GM19238 (cell line): ENCODE measurements at regions not wholly inside any gene's neighbourhood (a gene's known extent, or its start where the extent isn't known, plus 50 kb on each side); places are given as distances from the start of the nearest gene placed in this dataset.
"Not testable (repeated sequence)": the region's sequence is repeated elsewhere in the genome, so short reads cannot be mapped to it uniquely, and the experiment has no call there.

Experiments
- DNase-seq: peaks from one replicate; pipeline ENCODE4 v3.0.0; 2011; ENCODE audit warnings: low spot score; ENCODE audit not compliant: insufficient read length

DNA sequence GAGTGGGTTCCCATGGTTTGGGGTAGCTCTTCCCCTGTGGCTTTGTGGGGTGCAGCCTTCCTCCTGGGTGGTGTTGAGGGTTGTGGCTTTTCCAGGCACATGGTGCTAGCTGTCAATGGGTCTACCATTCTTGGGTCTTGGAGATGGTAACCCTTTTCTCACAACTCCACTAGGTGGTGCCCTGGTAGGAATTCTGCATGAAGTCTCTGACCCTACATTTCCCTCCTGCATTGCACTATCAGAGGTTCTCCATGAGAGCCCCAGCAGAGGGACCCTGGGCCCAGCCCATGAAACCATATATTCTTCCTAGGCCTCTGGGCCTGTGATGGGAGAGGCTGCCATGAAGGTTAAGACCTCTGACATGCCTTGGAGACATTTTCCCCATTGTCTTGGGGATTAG, 1093.3 kb downstream of the SLC16A7 start:
- DNase-seq: no peak

DNA sequence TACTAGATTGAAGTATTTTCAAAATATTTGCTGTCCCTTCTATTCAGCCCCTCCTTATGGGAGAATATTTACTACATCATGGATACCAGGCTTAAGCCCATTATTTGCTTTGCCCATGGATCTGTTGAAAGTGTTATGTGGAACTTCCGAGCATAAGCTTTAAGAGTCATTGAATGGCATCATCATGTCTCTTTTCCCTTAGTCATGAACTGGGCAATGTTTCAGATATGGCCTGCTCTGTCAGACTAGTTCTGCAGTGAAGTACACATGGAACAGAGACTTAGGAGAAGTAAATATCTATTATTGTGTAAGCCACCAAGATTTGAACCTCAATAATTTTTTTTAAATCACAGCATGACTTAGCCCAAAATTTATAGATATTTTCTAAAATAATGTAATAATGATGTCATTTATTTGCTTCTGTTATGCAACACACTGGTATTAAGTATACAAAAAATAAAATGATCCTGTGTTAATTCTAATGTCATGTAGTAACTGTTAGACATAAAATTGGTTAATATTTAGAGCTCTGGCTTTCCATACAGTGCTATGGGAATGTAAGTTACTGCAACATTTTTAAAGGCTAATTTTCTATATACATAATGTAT, 1097.3 kb downstream of the SLC16A7 start:
- no peak for DNase-seq

DNA sequence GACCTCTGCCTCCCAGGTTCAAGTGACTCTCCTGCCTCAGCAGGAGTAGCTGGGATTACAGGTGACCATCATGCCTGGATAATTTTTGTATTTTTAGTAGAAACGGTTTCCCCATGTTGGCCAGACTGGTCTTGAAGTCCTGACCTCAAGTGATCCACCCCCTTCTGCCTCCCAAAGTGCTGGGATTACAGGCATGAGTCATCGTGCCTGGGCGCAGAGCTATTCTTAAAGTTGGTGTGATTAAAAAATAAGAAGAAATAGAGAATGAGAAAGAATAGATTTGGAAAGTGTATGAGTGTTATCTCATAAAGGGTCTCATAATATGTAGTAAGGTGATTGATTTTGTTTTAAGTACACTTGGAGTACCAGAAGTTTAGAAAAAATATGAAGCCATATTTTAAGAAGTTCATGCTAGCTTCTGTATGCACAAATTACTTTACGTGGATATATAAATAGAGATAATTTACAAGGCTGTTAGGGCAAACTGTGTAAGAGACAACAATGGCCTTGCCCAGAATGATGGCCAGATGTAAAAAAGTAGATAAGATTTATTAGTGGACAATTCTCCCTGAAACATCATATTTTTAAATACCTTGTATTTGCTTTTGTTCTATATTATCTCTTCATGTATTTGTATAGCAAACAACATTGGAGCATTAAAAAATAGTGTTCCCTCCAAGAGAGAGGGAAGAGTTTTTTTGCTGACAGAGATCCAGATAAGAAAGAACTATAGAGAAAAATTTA, 1108.5 kb downstream of the SLC16A7 start:
- no peak for DNase-seq

GRCh38 chr12:60710246-60710645, 1114.4 kb downstream of the SLC16A7 start:
- no peak for DNase-seq

DNA sequence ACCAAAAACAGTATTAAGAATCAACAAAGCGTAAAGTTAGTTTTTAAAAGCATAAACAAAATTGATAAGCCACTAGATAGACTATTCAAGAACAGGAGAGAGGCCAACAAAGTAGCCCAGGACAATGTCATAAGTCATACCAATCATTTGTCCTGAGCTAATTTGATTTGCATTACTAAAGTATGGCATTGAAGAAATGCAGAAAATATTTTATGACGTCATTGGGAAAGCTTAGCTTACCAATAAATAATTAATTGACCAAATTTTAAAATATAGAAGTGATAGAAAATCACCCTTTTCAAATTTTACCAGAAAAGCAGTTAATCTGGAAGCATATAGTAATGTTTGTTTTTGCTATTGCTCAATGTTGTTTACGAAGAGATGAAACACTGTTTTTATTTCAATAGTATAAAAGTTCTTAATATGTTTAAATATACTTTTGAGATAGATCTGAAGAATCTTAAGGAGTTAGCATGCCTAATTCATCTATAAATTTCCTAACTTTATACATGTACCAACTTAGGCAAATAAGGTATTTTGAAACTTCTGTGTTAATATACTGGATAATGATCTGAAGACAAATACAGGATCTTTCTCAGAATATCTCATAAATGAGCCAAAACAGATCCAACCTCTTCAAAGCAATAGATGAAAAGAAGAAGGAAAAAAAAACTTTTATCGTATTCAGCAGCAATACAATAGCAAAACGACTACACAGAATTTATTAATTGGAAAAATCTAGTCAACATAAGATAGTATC, 1118.5 kb downstream of the SLC16A7 start:
- DNase-seq: no peak

GRCh38 chr12:60724475-60724874, 1128.6 kb downstream of the SLC16A7 start:
- DNase-seq: no peak

GRCh38 chr12:60724984-60725383, 1129.2 kb downstream of the SLC16A7 start:
- no peak for DNase-seq

DNA sequence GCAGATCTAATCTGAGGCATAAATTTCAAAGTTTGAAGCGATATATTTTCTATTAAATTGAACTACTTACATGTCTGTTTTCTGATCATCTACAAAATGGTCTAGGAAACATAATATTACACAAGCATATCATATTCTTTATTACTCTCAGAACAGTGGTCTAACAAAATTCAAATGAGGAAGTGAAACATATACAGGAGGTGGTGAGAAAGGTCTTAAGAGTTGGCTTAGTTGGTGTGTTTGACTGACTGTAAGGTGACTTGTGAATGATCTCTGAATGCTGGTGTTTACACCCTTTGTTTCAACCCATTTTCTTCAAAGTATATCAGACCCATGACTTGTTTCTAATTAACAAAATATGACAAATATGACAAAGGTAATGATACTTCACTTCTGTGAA, 1156.8 kb downstream of the SLC16A7 start:
- DNase-seq: no peak

GRCh38 chr12:60758224-60758623, 1162.4 kb downstream of the SLC16A7 start:
- no peak for DNase-seq

DNA sequence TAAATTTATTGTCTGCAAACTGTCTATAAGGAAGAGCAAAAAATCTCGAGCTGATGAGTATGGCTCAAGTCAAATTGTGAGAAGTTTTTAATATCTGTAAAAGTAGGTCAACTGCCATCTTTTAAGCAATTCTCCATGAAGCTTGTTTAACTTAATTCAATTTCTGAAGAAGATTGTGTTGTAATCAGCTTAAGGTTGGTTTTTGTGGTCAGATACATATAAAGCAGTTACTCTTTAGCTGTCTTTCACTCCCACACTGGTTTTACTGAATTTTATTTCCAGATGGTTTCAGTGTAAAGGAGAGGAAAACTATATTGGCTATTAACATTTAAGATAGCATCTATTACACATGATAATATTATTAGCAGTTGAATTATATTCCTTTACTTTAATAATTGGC, 1165.1 kb downstream of the SLC16A7 start:
- no peak for DNase-seq

DNA sequence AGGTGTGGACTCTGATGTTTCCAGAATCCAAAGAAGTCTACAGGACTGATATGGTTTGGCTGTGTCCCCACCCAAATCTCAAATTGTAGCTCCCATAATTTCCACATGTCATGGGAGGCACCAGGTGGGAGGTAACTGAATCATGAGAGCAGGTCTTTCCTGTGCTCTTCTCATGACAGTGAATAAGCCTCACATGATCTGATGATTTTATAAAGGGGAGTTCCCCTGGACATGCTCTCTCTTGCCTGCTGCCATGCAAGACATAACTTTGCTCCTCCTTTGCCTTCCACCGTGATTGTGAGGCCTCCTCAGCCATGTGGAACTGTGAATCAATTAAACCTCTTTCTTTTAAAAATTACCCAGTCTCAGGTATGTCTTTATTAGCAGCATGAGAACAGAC, 1205.3 kb downstream of the SLC16A7 start:
- DNase-seq: not testable (repeated sequence)

- DNase-seq: no peak
Observed at GRCh38 chr12:60803147-60803546, 1207.3 kb downstream of the SLC16A7 start.

- no peak for DNase-seq
Observed at GRCh38 chr12:60805364-60805763, 1209.5 kb downstream of the SLC16A7 start.

DNA sequence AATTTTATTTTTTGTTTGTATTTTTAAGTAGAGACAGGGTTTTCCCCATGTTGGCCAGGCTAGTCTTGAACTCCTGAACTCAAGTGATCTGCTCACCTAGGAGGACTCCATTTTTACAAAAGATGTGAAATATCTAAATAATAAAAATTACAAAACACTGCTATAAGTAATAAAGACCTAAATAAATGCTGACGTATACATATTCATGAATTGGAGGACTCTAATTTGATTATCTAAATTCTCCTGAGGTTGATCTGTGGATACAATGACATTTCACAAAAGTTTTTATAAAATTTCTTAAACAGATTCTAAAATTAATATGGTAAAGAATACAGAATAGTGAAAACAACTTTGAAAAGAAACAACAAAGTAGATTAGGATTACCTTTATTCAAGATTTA, 1224.0 kb downstream of the SLC16A7 start:
- DNase-seq: no peak

DNA sequence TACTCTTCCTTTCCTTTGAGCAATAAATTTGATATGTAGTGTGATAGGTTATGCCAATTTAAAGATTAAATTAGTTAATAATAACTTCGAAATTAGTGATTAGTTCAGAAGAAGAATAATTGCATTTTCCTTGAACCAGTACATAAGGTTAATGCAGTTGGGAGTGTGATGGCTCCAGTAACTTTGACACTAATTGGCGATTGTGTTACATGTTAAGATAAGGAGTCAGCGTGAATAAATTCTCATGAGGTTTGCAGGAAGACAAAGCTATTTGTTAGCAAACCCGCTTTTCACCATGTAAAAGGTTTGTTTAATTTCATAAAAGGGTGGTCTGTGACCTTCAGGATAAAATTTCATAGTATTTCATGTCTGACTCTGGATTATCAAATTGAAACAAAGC, 1226.8 kb downstream of the SLC16A7 start:
- DNase-seq: no peak

DNA sequence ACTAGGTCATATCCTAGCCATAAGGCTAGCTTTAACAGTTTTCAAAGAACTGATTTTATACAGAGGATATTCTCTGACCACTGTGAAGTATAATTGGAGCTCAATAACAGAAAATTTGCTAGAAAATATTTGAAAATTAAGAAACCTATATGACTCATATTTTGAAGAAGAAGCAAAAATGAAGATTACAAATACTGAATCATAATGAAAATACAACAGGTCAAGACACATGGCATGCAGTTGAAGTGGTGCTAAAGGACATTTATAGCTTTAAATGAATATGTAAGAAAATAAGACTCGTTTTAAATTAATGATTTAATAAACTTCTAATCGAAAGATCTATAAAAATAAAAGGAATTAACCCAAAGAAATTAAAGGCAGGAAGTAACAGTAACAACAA, 1234.6 kb downstream of the SLC16A7 start:
- DNase-seq: no peak

DNA sequence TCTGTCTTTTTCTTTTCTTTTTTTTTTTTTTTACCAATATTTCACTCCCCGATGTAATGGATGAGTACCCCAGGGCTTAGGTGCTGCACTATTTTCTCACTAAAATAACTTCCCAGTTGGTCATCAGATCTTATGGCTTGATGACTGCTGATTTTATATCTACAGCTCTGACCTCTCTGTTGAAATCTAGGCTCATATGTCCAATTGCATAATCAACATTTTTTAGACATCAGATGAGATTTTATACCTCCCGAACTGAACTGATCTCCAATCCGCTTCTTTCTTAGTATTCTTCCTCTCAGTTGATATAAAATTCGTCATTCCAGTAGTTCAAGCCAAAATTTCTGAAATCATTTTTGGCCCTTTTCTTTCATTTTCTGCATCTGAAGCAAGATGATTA, 1236.5 kb downstream of the SLC16A7 start:
- DNase-seq: no peak

GRCh38 chr12:60834372-60834771, 1238.5 kb downstream of the SLC16A7 start:
- DNase-seq: no peak

GRCh38 chr12:60834806-60835205, 1239.0 kb downstream of the SLC16A7 start:
- DNase-seq: no peak

- no peak for DNase-seq
Observed at GRCh38 chr12:60836651-60837050, 1240.8 kb downstream of the SLC16A7 start.

- no peak for DNase-seq
Observed at GRCh38 chr12:60842181-60842580, 1246.4 kb downstream of the SLC16A7 start.

GRCh38 chr12:60844101-60844500, 1248.3 kb downstream of the SLC16A7 start:
- DNase-seq: no peak

GRCh38 chr12:60844875-60845274, 1249.0 kb downstream of the SLC16A7 start:
- DNase-seq: no peak
